Heart left ventricle (tissue), 13 donors: ENCODE measurements at regions not wholly inside any gene's neighbourhood (a gene's known extent, or its start where the extent isn't known, plus 50 kb on each side); places are given as distances from the start of the nearest gene placed in this dataset.

Experiments
- CTCF ChIP-seq, 12 donors: fragments of 200-600 bp; sonication (generic) in 4 of 12; IDR thresholded peaks; one replicate each; pipeline versions ENCODE4 v1.5.0 to v1.8.0; 2018 to 2022; ENCODE audit warnings: antibody characterized with exemption in 12 of 12, mild to moderate bottlenecking in 5 of 12
- POLR2A ChIP-seq, 2 donors: fragments of 450-650 bp; IDR thresholded peaks; one replicate each; pipeline ENCODE4 v1.6.1; 2017; ENCODE audit warnings: antibody characterized with exemption in 2 of 2, mild to moderate bottlenecking in 2 of 2, moderate library complexity in 2 of 2
- donor health status: ischemic (EF 13 %, LVEDD 7.1; RV severe dilation, severe dysfunction).
- donor health status: DM: no; HTN: yes; CAD: no.
- donor health status: DM: no; HTN: no; CAD: no.
- donor health status: ischemic (EF 25% LVEDD 6.9; RV normal size, moderate dysfunction).
- donor health status: ischemic (EF 25% LVEDD 5.7; RV mildly dilated, moderate dysfunction).
- donor health status: ischemic (EF 35%, LVEDD 5.7; RV mildly dilated, moderate dysfunction).
- donor health status: nonischemic (EF 11% LVEDD 7.7; RV severe dilation, severe dysfunction).
- donor health status: DM: yes; HTN: yes; CAD: no.
- donor health status: PGD.
- donor health status: ischemic (EF 29% LVEDD 5.4; RV normal size, mild dysfunction).
- donor health status: nonischemic (EF 23%, LVEDD 6.1; RV moderate dilation, normal function).

GRCh38 chrX:40171513-40172400 lies 74.0 kb upstream of the BCOR start:
- TF ChIP-seq CTCF (IDR thresholded peaks at IDR 0.05) (peak in 1 of 12 donors; percentile 2), POLR2A (IDR thresholded peaks at IDR 0.05) (no peak)
